Loucy (cell line): ENCODE measurements at regions not wholly inside any gene's neighbourhood (a gene's known extent, or its start where the extent isn't known, plus 50 kb on each side); places are given as distances from the start of the nearest gene placed in this dataset.

ENCODE experiments used
- H2AFZ ChIP-seq: fragments of 200-600 bp; sonication (generic); 2 replicates; pipeline ENCODE4 v1.6.0; 2016; ENCODE audit warnings: antibody characterized with exemption, mild to moderate bottlenecking, low read length, moderate library complexity
- H3F3A ChIP-seq: fragments of 200-600 bp; 2 replicates; pipeline ENCODE4 v1.6.0; 2016; ENCODE audit warnings: antibody characterized with exemption, low read depth, mild to moderate bottlenecking
- H3K27me3 ChIP-seq: fragments of 200-600 bp; sonication (generic); 2 replicates; pipeline ENCODE4 v1.6.1; 2014; ENCODE audit warnings: low read length, mild to moderate bottlenecking; ENCODE audit not compliant: insufficient read depth, poor library complexity, severe bottlenecking
- H3K36me3 ChIP-seq: fragments of 200-600 bp; sonication (generic); 2 replicates; pipeline ENCODE4 v1.6.1; 2016; ENCODE audit warnings: low read length; ENCODE audit not compliant: insufficient read depth
- H3K4me1 ChIP-seq: fragments of 200-600 bp; sonication (generic); 2 replicates; pipeline ENCODE4 v1.5.1; 2014; ENCODE audit warnings: low read length, mild to moderate bottlenecking; ENCODE audit not compliant: insufficient read depth, poor library complexity, severe bottlenecking
- H3K4me2 ChIP-seq: fragments of 200-600 bp; sonication (generic); 2 replicates; pipeline ENCODE4 v1.6.0; 2014; ENCODE audit warnings: antibody characterized with exemption, low read length, low read depth, mild to moderate bottlenecking; ENCODE audit not compliant: poor library complexity, severe bottlenecking
- H3K4me3 ChIP-seq: fragments of 200-600 bp; sonication (generic); 2 replicates; pipeline ENCODE4 v1.5.1; 2014; ENCODE audit warnings: low read length, mild to moderate bottlenecking, mixed read lengths; ENCODE audit not compliant: poor library complexity, severe bottlenecking
- H3K79me2 ChIP-seq: fragments of 200-600 bp; sonication (generic); 2 replicates; pipeline ENCODE4 v1.6.1; 2014; ENCODE audit warnings: low read length; ENCODE audit not compliant: insufficient read depth
- H3K9ac ChIP-seq: fragments of 200-600 bp; sonication (generic); 2 replicates; pipeline ENCODE4 v1.6.0; 2014; ENCODE audit warnings: mild to moderate bottlenecking, low read depth, low read length, moderate library complexity; ENCODE audit not compliant: poor library complexity, severe bottlenecking
- H3K9me2 ChIP-seq: fragments of 200-600 bp; sonication (generic); replicated peaks from 2 replicates; pipeline ENCODE4 v1.6.1; 2016; ENCODE audit warnings: low read depth, low read length, mixed read lengths
- H3K9me3 ChIP-seq: fragments of 200-600 bp; sonication (generic); 2 replicates; pipeline ENCODE4 v1.6.1; 2014; ENCODE audit warnings: mild to moderate bottlenecking, antibody characterized with exemption, low read length, low read depth; ENCODE audit not compliant: insufficient read depth
- H4K20me1 ChIP-seq: fragments of 200-600 bp; sonication (generic); 2 replicates; pipeline ENCODE4 v1.6.0; 2014; ENCODE audit warnings: antibody characterized with exemption, low read length, mild to moderate bottlenecking; ENCODE audit not compliant: insufficient read depth, poor library complexity, severe bottlenecking
- EZH2phosphoT487 ChIP-seq: fragments of 200-600 bp; IDR thresholded peaks from 2 replicates; pipeline ENCODE4 v1.6.1; 2018; ENCODE audit warnings: antibody characterized with exemption, mild to moderate bottlenecking, moderate library complexity, borderline replicate concordance
- TF ChIP-seq, protein P1 (sequence below): fragments of 200-600 bp; sonication (generic); conservative IDR thresholded peaks from 2 replicates; pipeline ENCODE4 v1.5.1; 2014; ENCODE audit warnings: mild to moderate bottlenecking, antibody characterized with exemption, low read length

DNA sequence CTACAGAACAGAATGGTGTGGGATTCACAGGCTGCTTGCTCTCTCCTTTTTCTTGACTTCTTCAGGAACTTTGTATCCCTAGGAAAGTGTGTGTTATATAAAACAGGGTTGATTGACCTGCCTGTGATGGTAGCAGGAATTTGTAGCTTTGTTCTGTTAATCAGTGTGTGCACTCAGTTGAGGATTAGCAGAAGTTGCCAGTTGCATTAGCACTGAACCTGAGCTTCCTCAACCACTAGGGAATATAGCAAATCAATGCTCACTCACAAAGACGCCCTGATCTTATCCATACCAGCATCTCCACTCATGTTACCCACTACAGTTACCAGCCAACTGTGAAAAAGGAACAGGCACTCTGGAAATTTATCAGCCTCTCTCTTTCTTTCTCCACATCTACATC lies 319.1 kb upstream of the EMCN start:
- Histone ChIP-seq H3K4me3 (no peak overlapping the region), H3K79me2 (no peaks in the 10 kb centered on the region), H3F3A (no peaks in the 10 kb centered on the region), H3K36me3 (no peaks in the 10 kb centered on the region), H3K4me1 (no peaks in the 10 kb centered on the region), H3K9me3 (no peaks in the 10 kb centered on the region), H3K9ac (no peak overlapping the region), H3K9me2 (no peaks in the 10 kb centered on the region), H3K4me2 (no peak overlapping the region), H2AFZ (no peak overlapping the region), H4K20me1 (no peaks in the 10 kb centered on the region), H3K27me3 (no peaks in the 10 kb centered on the region)
- TF ChIP-seq, protein P1, sequence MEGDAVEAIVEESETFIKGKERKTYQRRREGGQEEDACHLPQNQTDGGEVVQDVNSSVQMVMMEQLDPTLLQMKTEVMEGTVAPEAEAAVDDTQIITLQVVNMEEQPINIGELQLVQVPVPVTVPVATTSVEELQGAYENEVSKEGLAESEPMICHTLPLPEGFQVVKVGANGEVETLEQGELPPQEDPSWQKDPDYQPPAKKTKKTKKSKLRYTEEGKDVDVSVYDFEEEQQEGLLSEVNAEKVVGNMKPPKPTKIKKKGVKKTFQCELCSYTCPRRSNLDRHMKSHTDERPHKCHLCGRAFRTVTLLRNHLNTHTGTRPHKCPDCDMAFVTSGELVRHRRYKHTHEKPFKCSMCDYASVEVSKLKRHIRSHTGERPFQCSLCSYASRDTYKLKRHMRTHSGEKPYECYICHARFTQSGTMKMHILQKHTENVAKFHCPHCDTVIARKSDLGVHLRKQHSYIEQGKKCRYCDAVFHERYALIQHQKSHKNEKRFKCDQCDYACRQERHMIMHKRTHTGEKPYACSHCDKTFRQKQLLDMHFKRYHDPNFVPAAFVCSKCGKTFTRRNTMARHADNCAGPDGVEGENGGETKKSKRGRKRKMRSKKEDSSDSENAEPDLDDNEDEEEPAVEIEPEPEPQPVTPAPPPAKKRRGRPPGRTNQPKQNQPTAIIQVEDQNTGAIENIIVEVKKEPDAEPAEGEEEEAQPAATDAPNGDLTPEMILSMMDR: no peak
- no peak for TF ChIP-seq EZH2phosphoT487

DNA sequence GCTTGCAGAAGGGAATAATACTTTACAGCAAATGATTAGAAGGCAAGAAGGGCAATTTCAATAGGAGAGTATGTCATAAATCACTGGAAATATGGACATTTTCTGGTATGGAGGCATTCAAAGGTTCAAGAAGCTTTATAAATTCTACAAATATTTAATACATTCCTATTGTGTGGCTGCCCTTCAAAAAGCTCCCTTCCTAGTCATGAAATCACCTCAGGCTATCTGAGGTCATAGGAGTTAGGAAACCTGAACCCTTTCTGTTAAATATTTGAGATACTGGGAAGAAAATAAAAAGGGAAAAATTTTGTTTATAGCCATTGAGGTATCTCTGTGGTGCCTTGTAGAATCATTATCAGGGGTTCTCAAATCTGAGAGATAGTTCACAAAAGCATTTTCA lies 316.8 kb upstream of the EMCN start:
- Histone ChIP-seq H3K27me3 (no peaks in the 10 kb centered on the region), H3F3A (no peaks in the 10 kb centered on the region), H2AFZ (no peak overlapping the region), H3K9me3 (no peaks in the 10 kb centered on the region), H3K9me2 (no peaks in the 10 kb centered on the region), H3K9ac (no peak overlapping the region), H3K4me1 (no peaks in the 10 kb centered on the region), H4K20me1 (no peaks in the 10 kb centered on the region), H3K36me3 (no peaks in the 10 kb centered on the region), H3K4me2 (no peak overlapping the region), H3K4me3 (no peak overlapping the region), H3K79me2 (no peaks in the 10 kb centered on the region)
- TF ChIP-seq, protein P1: no peak
- no peak for TF ChIP-seq EZH2phosphoT487

DNA sequence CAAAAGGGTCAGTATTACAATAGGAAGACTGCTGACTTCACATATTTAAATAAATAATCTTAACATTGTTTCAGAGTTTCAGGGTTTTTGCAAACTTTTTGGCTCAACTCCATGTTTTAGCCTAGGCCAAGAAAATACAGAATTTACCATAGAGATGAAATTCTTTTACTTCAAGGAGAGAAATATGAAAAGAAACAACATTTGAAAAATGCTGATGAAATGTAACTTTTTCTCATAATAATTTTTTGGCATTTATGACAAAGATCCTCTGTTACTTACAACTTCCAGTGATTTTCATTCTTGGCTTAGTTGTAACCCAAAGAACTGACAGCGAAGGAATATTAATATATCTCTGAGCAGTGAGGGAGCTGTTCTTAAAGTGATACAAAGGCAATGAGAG lies 316.1 kb upstream of the EMCN start:
- Histone ChIP-seq H3K79me2 (no peaks in the 10 kb centered on the region), H3K4me3 (no peak overlapping the region), H3K9ac (no peak overlapping the region), H4K20me1 (no peaks in the 10 kb centered on the region), H3K36me3 (no peaks in the 10 kb centered on the region), H3F3A (no peaks in the 10 kb centered on the region), H3K4me2 (no peak overlapping the region), H3K9me2 (no peaks in the 10 kb centered on the region), H3K9me3 (no peaks in the 10 kb centered on the region; the same call in 1 of the 2 replicates), H3K4me1 (no peaks in the 10 kb centered on the region), H3K27me3 (no peaks in the 10 kb centered on the region), H2AFZ (no peak overlapping the region)
- TF ChIP-seq, protein P1: no peak
- no peak for TF ChIP-seq EZH2phosphoT487
